ENCODE measurements at regions not wholly inside any gene's neighbourhood (a gene's known extent, or its start where the extent isn't known, plus 50 kb on each side); places are given as distances from the start of the nearest gene placed in this dataset.

- 79 to 92% (median 81%) methylated on average over 6 of the region's 6 CpGs for WGBS, 4 donors
- TF ChIP-seq POLR2A (IDR thresholded peaks at IDR 0.05) (no peak), CTCF (IDR thresholded peaks at IDR 0.05) (no peak)
- Histone ChIP-seq H3K4me3 (no peak overlapping the region), H3K36me3 (replicated peaks in 1 of 2) (no peaks in the 10 kb centered on the region), H3K27ac (no peak overlapping the region), H3K9me3 (replicated peaks in 1 of 3) (no peaks in the 10 kb centered on the region), H3K27me3 (no peaks in the 10 kb centered on the region), H3K4me1 (replicated peaks in 1 of 2) (no peaks in the 10 kb centered on the region)
- DNase-seq, result no peak
- intact Hi-C loops (cut with DNase I), result no loop called here
These were observed 115.4 kb upstream of the ERG start for GRCh38 chr21:38613686-38614085.

GRCh38 chr21:38614558-38614957, 116.3 kb upstream of the ERG start:
- no peaks in the 10 kb centered on the region for H3K36me3 ChIP-seq (replicated peaks in 1 of 2)
- no peak for DNase-seq
- no peaks in the 10 kb centered on the region for H3K4me1 ChIP-seq (replicated peaks in 1 of 2)
- WGBS, 4 donors, result 80 to 91% (median 83%) methylated on average over 3 to 5 of the region's 5 CpGs
- no peak overlapping the region for H3K4me3 ChIP-seq
- H3K27ac ChIP-seq, result no peak overlapping the region
- no peaks in the 10 kb centered on the region for H3K9me3 ChIP-seq (replicated peaks in 1 of 3)
- TF ChIP-seq CTCF (IDR thresholded peaks at IDR 0.05) (no peak), POLR2A (IDR thresholded peaks at IDR 0.05) (no peak)
- no peaks in the 10 kb centered on the region for H3K27me3 ChIP-seq
- intact Hi-C loops (cut with DNase I), result no loop called here

- DNase-seq, result no peak
- Histone ChIP-seq H3K4me3 (no peak overlapping the region), H3K27me3 (no peaks in the 10 kb centered on the region), H3K36me3 (replicated peaks in 1 of 2) (no peaks in the 10 kb centered on the region), H3K27ac (no peak overlapping the region), H3K9me3 (replicated peaks in 1 of 3) (no peaks in the 10 kb centered on the region), H3K4me1 (replicated peaks in 1 of 2) (no peaks in the 10 kb centered on the region)
- 72 to 81% (median 76%) methylated on average over 2 of the region's 2 CpGs for WGBS, 4 donors
- TF ChIP-seq POLR2A (IDR thresholded peaks at IDR 0.05), result no peak
- TF ChIP-seq CTCF (IDR thresholded peaks at IDR 0.05), result no peak
- intact Hi-C loops (cut with DNase I), result no loop called here
These were observed 121.2 kb upstream of the ERG start for GRCh38 chr21:38619480-38619879.

GRCh38 chr21:38619992-38620479, 121.8 kb upstream of the ERG start:
- Histone ChIP-seq H3K36me3 (replicated peaks in 1 of 2) (no peaks in the 10 kb centered on the region), H3K27ac (no peak overlapping the region), H3K4me3 (no peak overlapping the region), H3K4me1 (replicated peaks in 1 of 2) (no peaks in the 10 kb centered on the region), H3K27me3 (no peaks in the 10 kb centered on the region), H3K9me3 (replicated peaks in 1 of 3) (no peaks in the 10 kb centered on the region)
- TF ChIP-seq CTCF (IDR thresholded peaks at IDR 0.05) (no peak), POLR2A (IDR thresholded peaks at IDR 0.05) (no peak)
- DNase-seq, result no peak
- intact Hi-C loops (cut with DNase I), result no loop called here
- 55 to 66% (median 60%) methylated on average over 9 of the region's 9 CpGs for WGBS, 4 donors
